Left ventricle myocardium inferior (tissue), 1 donor: ENCODE measurements at regions not wholly inside any gene's neighbourhood (a gene's known extent, or its start where the extent isn't known, plus 50 kb on each side); places are given as distances from the start of the nearest gene placed in this dataset.

Experiments used
- DNase-seq: peaks from one replicate; pipeline ENCODE4 v3.0.0-alpha.2; 2020
- H3K27ac ChIP-seq: fragments of 200-600 bp; replicated peaks from 2 replicates; pipeline ENCODE4 v1.8.0; 2021
- H3K27me3 ChIP-seq: fragments of 200-600 bp; 2 replicates; pipeline ENCODE4 v1.8.0; 2021; ENCODE audit warnings: low read depth
- H3K36me3 ChIP-seq: fragments of 200-600 bp; 2 replicates; pipeline ENCODE4 v1.8.0; 2021
- H3K4me1 ChIP-seq: fragments of 200-600 bp; 2 replicates; pipeline ENCODE4 v1.8.0; 2021
- H3K4me3 ChIP-seq: fragments of 200-600 bp; 2 replicates; pipeline ENCODE4 v1.8.0; 2021; ENCODE audit warnings: mild to moderate bottlenecking, moderate library complexity
- H3K9me3 ChIP-seq: fragments of 200-600 bp; replicated peaks from 2 replicates; pipeline ENCODE4 v1.8.0; 2021
- intact Hi-C: fragments of 100-400 bp; cut with micrococcal nuclease; formaldehyde crosslinking; loops from one replicate; pipeline ENCODE4 v1.11.0; 2022
- TF ChIP-seq, protein P1 (sequence below): fragments of 200-600 bp; IDR thresholded peaks from 2 replicates; pipeline ENCODE4 v1.8.0; 2021; ENCODE audit warnings: antibody characterized with exemption, mild to moderate bottlenecking, borderline replicate concordance
- donor health status: DM: no; HTN: yes; CAD: no; lungs with severe emphysema.

- H3K9me3 ChIP-seq: no peaks in the 10 kb centered on the region
- no peaks in the 10 kb centered on the region for H3K27me3 ChIP-seq
- no peak overlapping the region for H3K4me3 ChIP-seq
- H3K4me1 ChIP-seq: no peaks in the 10 kb centered on the region
- intact Hi-C loops: no loop called here
- H3K27ac ChIP-seq: no peak overlapping the region
- TF ChIP-seq, protein P1, sequence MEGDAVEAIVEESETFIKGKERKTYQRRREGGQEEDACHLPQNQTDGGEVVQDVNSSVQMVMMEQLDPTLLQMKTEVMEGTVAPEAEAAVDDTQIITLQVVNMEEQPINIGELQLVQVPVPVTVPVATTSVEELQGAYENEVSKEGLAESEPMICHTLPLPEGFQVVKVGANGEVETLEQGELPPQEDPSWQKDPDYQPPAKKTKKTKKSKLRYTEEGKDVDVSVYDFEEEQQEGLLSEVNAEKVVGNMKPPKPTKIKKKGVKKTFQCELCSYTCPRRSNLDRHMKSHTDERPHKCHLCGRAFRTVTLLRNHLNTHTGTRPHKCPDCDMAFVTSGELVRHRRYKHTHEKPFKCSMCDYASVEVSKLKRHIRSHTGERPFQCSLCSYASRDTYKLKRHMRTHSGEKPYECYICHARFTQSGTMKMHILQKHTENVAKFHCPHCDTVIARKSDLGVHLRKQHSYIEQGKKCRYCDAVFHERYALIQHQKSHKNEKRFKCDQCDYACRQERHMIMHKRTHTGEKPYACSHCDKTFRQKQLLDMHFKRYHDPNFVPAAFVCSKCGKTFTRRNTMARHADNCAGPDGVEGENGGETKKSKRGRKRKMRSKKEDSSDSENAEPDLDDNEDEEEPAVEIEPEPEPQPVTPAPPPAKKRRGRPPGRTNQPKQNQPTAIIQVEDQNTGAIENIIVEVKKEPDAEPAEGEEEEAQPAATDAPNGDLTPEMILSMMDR: no peak
- DNase-seq: no peak
- H3K36me3 ChIP-seq: no peaks in the 10 kb centered on the region
These were observed 242.7 kb upstream of the NWD2 start for GRCh38 chr4:37001688-37002436.

DNA sequence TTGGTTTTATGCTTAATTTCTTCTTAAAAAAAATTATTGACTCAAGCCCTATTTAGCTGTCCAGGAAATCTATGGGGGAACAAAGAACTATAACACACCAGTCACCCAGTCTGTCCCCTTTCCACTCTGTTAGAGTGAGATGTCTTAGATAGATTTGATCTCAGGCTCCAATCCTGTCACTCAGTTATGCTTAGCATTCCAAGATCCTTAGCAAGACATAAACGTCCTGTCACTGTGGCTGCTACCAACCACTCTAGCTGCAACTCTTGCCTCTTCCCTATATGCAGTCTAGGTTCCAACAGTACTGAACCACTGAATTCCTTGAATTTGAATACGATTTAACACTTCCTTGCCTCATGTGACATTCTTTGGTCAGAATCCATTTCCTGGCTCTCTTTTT is 241.9 kb upstream of the NWD2 start:
- Histone ChIP-seq H3K4me1 (no peaks in the 10 kb centered on the region), H3K27me3 (no peaks in the 10 kb centered on the region), H3K27ac (no peak overlapping the region), H3K36me3 (no peaks in the 10 kb centered on the region), H3K9me3 (no peaks in the 10 kb centered on the region), H3K4me3 (no peak overlapping the region)
- TF ChIP-seq, protein P1: no peak
- DNase-seq: no peak
- intact Hi-C loops: no loop called here

DNA sequence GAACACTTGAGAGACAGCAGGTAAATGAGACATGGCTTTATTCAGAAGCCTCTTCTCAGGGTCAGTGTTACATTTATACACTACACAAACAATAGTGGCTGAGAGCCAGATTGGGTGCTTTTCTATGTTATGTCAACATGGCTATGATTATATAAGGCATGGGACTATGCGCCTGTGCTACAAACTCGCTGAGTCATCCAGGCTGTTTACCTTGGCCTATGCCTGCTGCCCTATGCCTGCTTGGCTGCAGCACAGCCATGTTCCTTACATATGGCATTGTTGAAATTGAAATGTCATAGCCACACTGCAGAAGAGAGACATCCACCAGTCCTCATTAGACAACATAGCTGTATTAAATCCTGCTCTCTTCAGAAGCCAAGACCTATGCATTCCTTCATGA is 236.3 kb upstream of the NWD2 start:
- intact Hi-C loops: no loop called here
- Histone ChIP-seq H3K27me3 (no peaks in the 10 kb centered on the region), H3K9me3 (peaks cover 12% of the 10 kb centered on the region), H3K27ac (no peak overlapping the region), H3K4me1 (no peaks in the 10 kb centered on the region), H3K36me3 (no peaks in the 10 kb centered on the region), H3K4me3 (no peak overlapping the region)
- DNase-seq: no peak
- TF ChIP-seq, protein P1: no peak

DNA sequence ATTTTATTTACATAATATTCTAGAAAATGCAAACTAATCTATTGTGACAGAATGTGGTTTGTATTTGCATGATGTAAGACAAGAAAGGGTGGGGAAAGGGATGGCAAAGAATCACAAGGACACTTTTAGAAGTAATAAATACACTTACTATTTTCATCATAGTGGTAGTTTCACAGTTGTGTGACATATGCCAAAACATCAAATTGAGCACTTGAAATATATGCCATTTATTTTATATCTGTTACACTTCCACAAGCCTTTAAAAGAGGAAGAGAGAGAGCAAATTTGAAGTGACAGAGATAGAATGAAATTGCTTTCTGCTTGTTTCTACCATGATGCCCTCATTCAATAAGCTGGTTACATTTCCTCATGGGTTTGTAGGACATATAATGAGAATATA is 230.0 kb upstream of the NWD2 start:
- Histone ChIP-seq H3K4me1 (no peaks in the 10 kb centered on the region), H3K27me3 (no peaks in the 10 kb centered on the region), H3K27ac (no peak overlapping the region), H3K36me3 (no peaks in the 10 kb centered on the region), H3K4me3 (no peak overlapping the region), H3K9me3 (peaks cover 12% of the 10 kb centered on the region)
- no peak for DNase-seq
- TF ChIP-seq, protein P1: no peak
- intact Hi-C loops: no loop called here

- peaks cover 12% of the 10 kb centered on the region for H3K9me3 ChIP-seq
- intact Hi-C loops: no loop called here
- DNase-seq: no peak
- no peak overlapping the region for H3K4me3 ChIP-seq
- H3K27ac ChIP-seq: no peak overlapping the region
- H3K36me3 ChIP-seq: no peaks in the 10 kb centered on the region
- TF ChIP-seq, protein P1: no peak
- H3K4me1 ChIP-seq: no peaks in the 10 kb centered on the region
- no peaks in the 10 kb centered on the region for H3K27me3 ChIP-seq
These were observed 229.2 kb upstream of the NWD2 start for GRCh38 chr4:37015391-37015790.
